GM12891 (cell line): ENCODE measurements at regions not wholly inside any gene's neighbourhood (a gene's known extent, or its start where the extent isn't known, plus 50 kb on each side); places are given as distances from the start of the nearest gene placed in this dataset.

ENCODE experiments used
- POLR2A ChIP-seq: IDR thresholded peaks from 2 replicates; pipeline ENCODE4 v1.6.1; 2011; ENCODE audit warnings: low read depth, low read length, control low read depth
- POLR2AphosphoS5 ChIP-seq: IDR thresholded peaks from 2 replicates; pipeline ENCODE4 v1.6.1; 2011; ENCODE audit warnings: low read depth, low read length, control low read depth
- TAF1 ChIP-seq: IDR thresholded peaks from 2 replicates; pipeline ENCODE4 v1.6.1; 2011; ENCODE audit warnings: low read depth, low read length, control low read depth

GRCh38 chr13:63199508-63199907 lies 1783.9 kb upstream of the PCDH20 start:
- TF ChIP-seq TAF1 (no peak), POLR2AphosphoS5 (no peak), POLR2A (no peak)
